H9 (cell line): ENCODE measurements at regions not wholly inside any gene's neighbourhood (a gene's known extent, or its start where the extent isn't known, plus 50 kb on each side); places are given as distances from the start of the nearest gene placed in this dataset.
"Not testable (repeated sequence)": the region's sequence is repeated elsewhere in the genome, so short reads cannot be mapped to it uniquely, and the experiment has no call there.

ENCODE experiments used
- DNase-seq: peaks from one replicate; pipeline ENCODE4 v3.0.0-alpha.2; 2017
- H2AFZ ChIP-seq: one replicate; pipeline ENCODE4 v1.6.1; 2013; ENCODE audit warnings: mild to moderate bottlenecking, low read length, control low read depth, moderate library complexity
- H2AK5ac ChIP-seq: 2 replicates; pipeline ENCODE4 v1.6.1; 2013; ENCODE audit warnings: low read length, control low read depth, mixed read lengths; ENCODE audit not compliant: insufficient read length
- H2BK120ac ChIP-seq: one replicate; pipeline ENCODE4 v1.6.1; 2013; ENCODE audit warnings: low read depth, mild to moderate bottlenecking, low read length, control low read depth, inconsistent platforms; ENCODE audit not compliant: poor library complexity, severe bottlenecking
- H2BK12ac ChIP-seq: 2 replicates; pipeline ENCODE4 v1.6.1; 2013; ENCODE audit warnings: low read length, control low read depth, mixed read lengths, low read depth; ENCODE audit not compliant: insufficient read length
- H2BK15ac ChIP-seq: 2 replicates; pipeline ENCODE4 v1.6.1; 2013; ENCODE audit warnings: low read depth, low read length, control low read depth
- H2BK20ac ChIP-seq: one replicate; pipeline ENCODE4 v1.6.1; 2013; ENCODE audit warnings: low read depth, mild to moderate bottlenecking, low read length, control low read depth, inconsistent platforms; ENCODE audit not compliant: poor library complexity, severe bottlenecking
- H2BK5ac ChIP-seq: 2 replicates; pipeline ENCODE4 v1.6.1; 2013; ENCODE audit warnings: low read length, control low read depth, mixed read lengths; ENCODE audit not compliant: insufficient read length
- H3K14ac ChIP-seq: 2 replicates; pipeline ENCODE4 v1.6.1; 2013; ENCODE audit warnings: low read length, control low read depth; ENCODE audit not compliant: insufficient read depth
- H3K18ac ChIP-seq: 2 replicates; pipeline ENCODE4 v1.6.1; 2013; ENCODE audit warnings: low read depth, mild to moderate bottlenecking, mixed read lengths, low read length, control low read depth; ENCODE audit not compliant: insufficient read length
- H3K23ac ChIP-seq: 2 replicates; pipeline ENCODE4 v1.6.1; 2013; ENCODE audit warnings: low read length, control low read depth, mixed read lengths, low read depth; ENCODE audit not compliant: insufficient read length
- H3K23me2 ChIP-seq: 2 replicates; pipeline ENCODE4 v1.6.1; 2013; ENCODE audit warnings: low read depth, mild to moderate bottlenecking, mixed read lengths, low read length, control low read depth; ENCODE audit not compliant: insufficient read length, poor library complexity, severe bottlenecking
- H3K27ac ChIP-seq: 2 replicates; pipeline ENCODE4 v1.5.1; 2013; ENCODE audit warnings: low read length, control low read depth, mixed read lengths, low read depth; ENCODE audit not compliant: insufficient read length
- H3K27me3 ChIP-seq: 2 replicates; pipeline ENCODE4 v1.6.1; 2013; ENCODE audit warnings: low read length, control low read depth, inconsistent platforms; ENCODE audit not compliant: insufficient read depth
- H3K4ac ChIP-seq: 2 replicates; pipeline ENCODE4 v1.6.1; 2013; ENCODE audit warnings: low read depth, mild to moderate bottlenecking, control low read depth, inconsistent platforms, low read length, moderate library complexity
- H3K4me1 ChIP-seq: 2 replicates; pipeline ENCODE4 v1.6.1; 2013; ENCODE audit warnings: low read length, control low read depth, inconsistent platforms; ENCODE audit not compliant: insufficient read depth
- H3K4me2 ChIP-seq: 2 replicates; pipeline ENCODE4 v1.6.1; 2013; ENCODE audit warnings: low read length, control low read depth, mixed read lengths; ENCODE audit not compliant: insufficient read length, insufficient read depth
- H3K56ac ChIP-seq: 2 replicates; pipeline ENCODE4 v1.6.1; 2013; ENCODE audit warnings: low read depth, mild to moderate bottlenecking, mixed read lengths, low read length, control low read depth; ENCODE audit not compliant: insufficient read length
- H3K79me1 ChIP-seq: 2 replicates; pipeline ENCODE4 v1.6.1; 2013; ENCODE audit warnings: low read depth, mild to moderate bottlenecking, moderate library complexity, low read length, control low read depth, inconsistent platforms; ENCODE audit not compliant: insufficient read depth, poor library complexity, severe bottlenecking
- H3K79me2 ChIP-seq: 2 replicates; pipeline ENCODE4 v1.6.1; 2013; ENCODE audit warnings: low read length, control low read depth, inconsistent platforms; ENCODE audit not compliant: insufficient read depth
- H3K9ac ChIP-seq: 2 replicates; pipeline ENCODE4 v1.6.1; 2013; ENCODE audit warnings: low read length, control low read depth, mixed read lengths; ENCODE audit not compliant: insufficient read length; ENCODE audit errors: extremely low read depth
- H3K9me3 ChIP-seq: one replicate; pipeline ENCODE4 v1.6.1; 2013; ENCODE audit warnings: low read depth, low read length, inconsistent platforms; ENCODE audit not compliant: control insufficient read depth
- H3T11ph ChIP-seq: one replicate; pipeline ENCODE4 v1.6.1; 2013; ENCODE audit warnings: mild to moderate bottlenecking, low read length, control low read depth, inconsistent platforms
- H4K20me1 ChIP-seq: one replicate; pipeline ENCODE4 v1.6.1; 2013; ENCODE audit not compliant: control insufficient read depth, insufficient read length, insufficient read depth
- H4K5ac ChIP-seq: 2 replicates; pipeline ENCODE4 v1.6.1; 2013; ENCODE audit warnings: low read depth, mild to moderate bottlenecking, mixed read lengths, low read length, control low read depth; ENCODE audit not compliant: insufficient read length
- H4K8ac ChIP-seq: replicated peaks from 2 replicates; pipeline ENCODE4 v1.6.1; 2013; ENCODE audit warnings: low read length, control low read depth, mixed read lengths, low read depth; ENCODE audit not compliant: insufficient read length
- H4K91ac ChIP-seq: 2 replicates; pipeline ENCODE4 v1.6.1; 2013; ENCODE audit warnings: low read depth, mild to moderate bottlenecking, moderate library complexity, mixed read lengths, low read length, control low read depth; ENCODE audit not compliant: insufficient read length
- H3K27ac Mint-ChIP-seq, 3 experiments: 2 replicates in 2 of 3; 3 replicates in 1 of 3; pipeline ENCODE4 v1.8.0; 2020 to 2021; ENCODE audit warnings: mixed read lengths in 3 of 3, mild to moderate bottlenecking in 1 of 3, moderate library complexity in 1 of 3
- H3K27me3 Mint-ChIP-seq: 2 replicates; pipeline ENCODE4 v1.8.0; 2021; ENCODE audit warnings: low read depth, mild to moderate bottlenecking, moderate library complexity, mixed read lengths
- H3K36me3 Mint-ChIP-seq, 3 experiments: 2 replicates in 2 of 3; 3 replicates in 1 of 3; pipeline ENCODE4 v1.8.0; 2020 to 2021; ENCODE audit warnings: low read depth in 3 of 3, mixed read lengths in 3 of 3; ENCODE audit not compliant: insufficient read depth in 1 of 3
- H3K4me1 Mint-ChIP-seq, 2 experiments: 2 replicates each; pipeline ENCODE4 v1.8.0; 2020; ENCODE audit warnings: mixed read lengths in 2 of 2
- H3K4me3 Mint-ChIP-seq, 2 experiments: 2 replicates in 1 of 2; 3 replicates in 1 of 2; pipeline ENCODE4 v1.8.0; 2020 to 2021; ENCODE audit warnings: mild to moderate bottlenecking in 2 of 2, mixed read lengths in 2 of 2, moderate library complexity in 1 of 2
- H3K9me3 Mint-ChIP-seq, 2 experiments: 2 replicates in 1 of 2; 3 replicates in 1 of 2; pipeline ENCODE4 v1.8.0; 2020; ENCODE audit warnings: mild to moderate bottlenecking in 2 of 2, mixed read lengths in 2 of 2, moderate library complexity in 1 of 2
- WGBS: extraction: QIAGEN DNeasy Blood & Tissue Kit; methylation state at CpG from one replicate; pipeline ENCODE4 v1.1.7; 2013; ENCODE audit warnings: missing lambda C conversion rate, low lambda C conversion rate, mixed read lengths; ENCODE audit not compliant: insufficient read length; ENCODE audit errors: extremely low coverage; 5-methylcytosine and 5-hydroxymethylcytosine counted together

DNA sequence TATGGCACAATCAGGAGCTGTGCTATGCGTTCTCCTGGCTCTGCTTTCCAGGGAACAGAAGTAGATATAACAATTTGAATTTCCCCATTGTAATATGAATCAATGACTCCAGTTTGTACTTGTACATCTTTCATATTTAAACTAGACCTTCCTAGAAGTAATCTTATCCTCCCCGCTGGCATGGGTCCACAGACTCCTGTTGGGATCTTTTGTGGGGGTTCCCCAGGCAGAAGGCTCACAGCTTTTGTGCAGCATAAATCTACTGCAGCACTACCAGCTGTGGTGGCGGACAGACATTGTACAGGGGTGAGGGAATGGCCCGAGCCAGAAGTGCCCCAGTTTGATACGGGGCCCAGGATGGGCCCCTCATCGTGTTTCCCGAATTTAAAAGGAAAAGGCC is 1042.1 kb downstream of the STPG2 start:
- not testable (repeated sequence) for H2BK20ac ChIP-seq, H3K27ac ChIP-seq, H3K4me2 ChIP-seq, H3K79me1 ChIP-seq, H3K56ac ChIP-seq, H2BK12ac ChIP-seq, H4K91ac ChIP-seq, H3K4ac ChIP-seq, H2AK5ac ChIP-seq, H4K5ac ChIP-seq, H2BK15ac ChIP-seq, H4K20me1 ChIP-seq, H3K23ac ChIP-seq, H3K36me3 Mint-ChIP-seq, H3K14ac ChIP-seq, H2BK5ac ChIP-seq, H3K27me3 Mint-ChIP-seq, H3K79me2 ChIP-seq, H3K4me1 ChIP-seq, DNase-seq, H3T11ph ChIP-seq, H2AFZ ChIP-seq, H3K27me3 ChIP-seq, H3K18ac ChIP-seq, H3K9me3 Mint-ChIP-seq, H3K4me3 Mint-ChIP-seq, H3K9ac ChIP-seq, H4K8ac ChIP-seq, H2BK120ac ChIP-seq, H3K23me2 ChIP-seq, H3K9me3 ChIP-seq
- WGBS, result no CpG with 5 or more reads among the region's 7 CpGs
- Mint-ChIP-seq H3K4me1 (peaks cover 14 to 15% of the 10 kb centered on the region in 2 experiments), H3K27ac (peak overlapping the region in 1 of 3 experiments; percentile 48; a peak in 2 of 7 replicates)
